Glomerular visceral epithelial cell (primary cell): ENCODE measurements at regions not wholly inside any gene's neighbourhood (a gene's known extent, or its start where the extent isn't known, plus 50 kb on each side); places are given as distances from the start of the nearest gene placed in this dataset.
A peak's percentile ranks its signal among the peaks of the same experiment; 100 is the strongest.
"Not testable (repeated sequence)": the region's sequence is repeated elsewhere in the genome, so short reads cannot be mapped to it uniquely, and the experiment has no call there.

Experiments used
- DNase-seq: peaks from one replicate; pipeline ENCODE4 v3.0.0-alpha.2; 2016; ENCODE audit errors: extremely low spot score

- DNase-seq = peak; percentile 12
Observed at GRCh38 chr12:116687888-116688287, 50.0 kb downstream of the SPRING1 start.

GRCh38 chr12:116684891-116685290 lies 53.0 kb downstream of the SPRING1 start:
- DNase-seq = no peak

GRCh38 chr12:116677202-116677661 lies 60.6 kb downstream of the SPRING1 start:
- DNase-seq = no peak

- DNase-seq = no peak
Observed at GRCh38 chr12:116675339-116676107, 62.3 kb downstream of the SPRING1 start.

- DNase-seq = no peak
Observed at GRCh38 chr12:116674643-116675183, 63.2 kb downstream of the SPRING1 start.

- no peak for DNase-seq
Observed at GRCh38 chr12:116673681-116674111, 64.2 kb downstream of the SPRING1 start.

GRCh38 chr12:116672842-116673516 lies 64.9 kb downstream of the SPRING1 start:
- no peak for DNase-seq

- DNase-seq = no peak
Observed at GRCh38 chr12:116672010-116672409, 65.9 kb downstream of the SPRING1 start.

GRCh38 chr12:116670859-116671258 lies 67.0 kb downstream of the SPRING1 start:
- no peak for DNase-seq

GRCh38 chr12:116667752-116668151 lies 70.1 kb downstream of the SPRING1 start:
- no peak for DNase-seq

GRCh38 chr12:116666829-116667228 lies 71.0 kb downstream of the SPRING1 start:
- DNase-seq = not testable (repeated sequence)

GRCh38 chr12:116666305-116666673 lies 71.6 kb downstream of the SPRING1 start:
- no peak for DNase-seq

GRCh38 chr12:116665666-116666304 lies 72.1 kb downstream of the SPRING1 start:
- DNase-seq = no peak

GRCh38 chr12:116664085-116664484 lies 73.8 kb downstream of the SPRING1 start:
- DNase-seq = no peak

GRCh38 chr12:116662612-116663144 lies 75.2 kb downstream of the SPRING1 start:
- DNase-seq = no peak

GRCh38 chr12:116661341-116661740 lies 76.5 kb downstream of the SPRING1 start:
- no peak for DNase-seq

GRCh38 chr12:116660740-116661139 lies 77.1 kb downstream of the SPRING1 start:
- DNase-seq = not testable (repeated sequence)

- DNase-seq = peak; percentile 10
Observed at GRCh38 chr12:116659771-116660481, 77.9 kb downstream of the SPRING1 start.

- DNase-seq = no peak
Observed at GRCh38 chr12:116657921-116658495, 79.9 kb downstream of the SPRING1 start.

- no peak for DNase-seq
Observed at GRCh38 chr12:116656306-116656705, 81.6 kb downstream of the SPRING1 start.

- no peak for DNase-seq
Observed at GRCh38 chr12:116654226-116654743, 83.6 kb downstream of the SPRING1 start.
